ENCODE measurements at regions not wholly inside any gene's neighbourhood (a gene's known extent, or its start where the extent isn't known, plus 50 kb on each side); places are given as distances from the start of the nearest gene placed in this dataset.

DNA sequence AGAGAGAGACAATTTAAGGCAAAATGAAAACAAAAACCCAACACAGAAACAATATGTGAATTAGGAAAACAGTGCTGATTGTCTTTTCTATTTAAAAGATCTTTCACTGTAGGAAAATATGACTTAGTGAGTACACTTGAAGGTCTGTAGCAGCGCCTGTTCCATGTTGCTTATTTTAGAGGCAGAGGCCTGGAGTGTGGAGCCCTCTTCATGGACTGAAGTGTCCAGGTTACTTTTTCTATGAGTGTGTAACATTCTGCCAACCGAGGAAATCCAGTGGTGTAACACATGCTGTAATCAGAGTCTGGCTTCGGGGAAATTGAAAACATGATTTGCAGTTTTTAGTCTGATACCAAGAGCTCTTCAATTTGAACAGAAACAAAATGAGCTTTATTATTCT is 64.0 kb upstream of the GPRIN3 start:
- no peaks in the 10 kb centered on the region for H3K36me3 Mint-ChIP-seq (ENCODE audit: unreplicated experiment)
- H3K4me3 Mint-ChIP-seq (ENCODE audit: unreplicated experiment), result no peak overlapping the region
- TF ChIP-seq, protein P1, sequence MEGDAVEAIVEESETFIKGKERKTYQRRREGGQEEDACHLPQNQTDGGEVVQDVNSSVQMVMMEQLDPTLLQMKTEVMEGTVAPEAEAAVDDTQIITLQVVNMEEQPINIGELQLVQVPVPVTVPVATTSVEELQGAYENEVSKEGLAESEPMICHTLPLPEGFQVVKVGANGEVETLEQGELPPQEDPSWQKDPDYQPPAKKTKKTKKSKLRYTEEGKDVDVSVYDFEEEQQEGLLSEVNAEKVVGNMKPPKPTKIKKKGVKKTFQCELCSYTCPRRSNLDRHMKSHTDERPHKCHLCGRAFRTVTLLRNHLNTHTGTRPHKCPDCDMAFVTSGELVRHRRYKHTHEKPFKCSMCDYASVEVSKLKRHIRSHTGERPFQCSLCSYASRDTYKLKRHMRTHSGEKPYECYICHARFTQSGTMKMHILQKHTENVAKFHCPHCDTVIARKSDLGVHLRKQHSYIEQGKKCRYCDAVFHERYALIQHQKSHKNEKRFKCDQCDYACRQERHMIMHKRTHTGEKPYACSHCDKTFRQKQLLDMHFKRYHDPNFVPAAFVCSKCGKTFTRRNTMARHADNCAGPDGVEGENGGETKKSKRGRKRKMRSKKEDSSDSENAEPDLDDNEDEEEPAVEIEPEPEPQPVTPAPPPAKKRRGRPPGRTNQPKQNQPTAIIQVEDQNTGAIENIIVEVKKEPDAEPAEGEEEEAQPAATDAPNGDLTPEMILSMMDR (IDR thresholded peaks at IDR 0.05), result no peak
- H3K9me3 Mint-ChIP-seq (ENCODE audit: unreplicated experiment), result no peaks in the 10 kb centered on the region
- no peaks in the 10 kb centered on the region for H3K4me1 Mint-ChIP-seq (ENCODE audit: unreplicated experiment)
- H3K27me3 Mint-ChIP-seq (ENCODE audit: unreplicated experiment), result no peaks in the 10 kb centered on the region
- no peak overlapping the region for H3K27ac Mint-ChIP-seq (ENCODE audit: unreplicated experiment)
- DNase-seq (ENCODE audit: extremely low spot score, unreplicated experiment), result no peak

DNA sequence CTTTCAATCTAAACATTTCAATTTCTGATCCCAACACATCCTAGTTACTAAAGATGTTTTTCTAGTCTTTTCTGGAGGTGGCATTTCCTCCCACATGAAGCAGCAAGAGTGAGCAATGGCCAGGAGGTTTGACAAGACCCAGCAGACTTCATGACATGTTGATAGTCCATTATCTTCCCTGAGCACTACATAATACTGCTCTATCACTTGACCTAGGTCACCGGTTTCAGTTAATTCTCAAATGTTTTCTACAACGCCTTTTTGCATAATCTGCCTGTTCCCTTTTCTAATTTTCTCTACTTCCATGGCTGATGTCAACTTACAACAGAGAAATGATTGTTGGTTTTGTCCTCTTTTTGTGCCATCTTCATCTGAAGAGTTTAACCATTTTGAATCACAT is 62.0 kb upstream of the GPRIN3 start:
- Mint-ChIP-seq H3K27ac (ENCODE audit: unreplicated experiment) (no peak overlapping the region), H3K4me3 (ENCODE audit: unreplicated experiment) (no peak overlapping the region), H3K4me1 (ENCODE audit: unreplicated experiment) (no peaks in the 10 kb centered on the region), H3K36me3 (ENCODE audit: unreplicated experiment) (no peaks in the 10 kb centered on the region), H3K27me3 (ENCODE audit: unreplicated experiment) (no peaks in the 10 kb centered on the region), H3K9me3 (ENCODE audit: unreplicated experiment) (no peaks in the 10 kb centered on the region)
- no peak for DNase-seq (ENCODE audit: extremely low spot score, unreplicated experiment)
- TF ChIP-seq, protein P1 (IDR thresholded peaks at IDR 0.05), result no peak

DNA sequence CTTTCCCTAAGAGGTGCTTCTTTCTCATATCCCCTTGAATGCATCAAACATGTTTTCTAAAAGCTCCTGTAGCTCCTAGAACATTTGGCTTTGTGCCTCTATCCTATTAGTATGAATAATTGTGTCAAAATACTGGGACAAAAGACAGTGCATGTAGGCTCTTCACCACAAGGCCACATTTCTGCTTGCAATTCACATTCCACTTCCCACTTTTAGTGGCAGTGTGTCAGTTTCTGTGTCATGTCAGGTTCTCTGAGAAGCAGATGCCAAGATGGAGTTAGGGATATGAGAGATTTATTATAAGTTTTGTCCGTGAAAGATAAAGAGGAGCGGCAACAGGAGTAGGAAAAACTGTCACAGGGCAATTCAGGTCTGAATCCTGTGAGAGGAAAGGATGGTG is 61.3 kb upstream of the GPRIN3 start:
- DNase-seq (ENCODE audit: extremely low spot score, unreplicated experiment), result no peak
- Mint-ChIP-seq H3K27ac (ENCODE audit: unreplicated experiment) (no peak overlapping the region), H3K4me3 (ENCODE audit: unreplicated experiment) (no peak overlapping the region), H3K36me3 (ENCODE audit: unreplicated experiment) (no peaks in the 10 kb centered on the region), H3K4me1 (ENCODE audit: unreplicated experiment) (no peaks in the 10 kb centered on the region), H3K9me3 (ENCODE audit: unreplicated experiment) (no peaks in the 10 kb centered on the region), H3K27me3 (ENCODE audit: unreplicated experiment) (no peaks in the 10 kb centered on the region)
- TF ChIP-seq, protein P1 (IDR thresholded peaks at IDR 0.05), result no peak

DNA sequence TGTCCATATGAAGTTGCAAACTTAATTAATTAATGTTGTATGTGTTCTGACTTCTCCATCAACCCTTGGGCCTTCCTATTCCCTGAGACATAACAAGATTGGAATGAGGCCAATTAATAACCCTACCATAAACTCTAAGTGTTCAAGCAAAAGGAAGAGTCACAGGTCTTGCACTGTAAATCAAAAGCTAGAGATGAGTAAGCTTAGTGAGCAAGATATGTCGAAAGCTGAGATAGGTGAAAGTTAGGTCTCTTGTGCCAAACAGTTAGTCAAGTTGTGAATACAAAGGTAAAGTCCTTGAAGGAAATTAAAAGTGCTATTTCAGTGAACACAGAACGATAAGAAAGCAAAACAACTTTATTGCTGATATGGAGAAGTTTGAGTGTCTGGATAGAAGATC is 58.2 kb upstream of the GPRIN3 start:
- H3K27me3 Mint-ChIP-seq (ENCODE audit: unreplicated experiment), result no peaks in the 10 kb centered on the region
- TF ChIP-seq, protein P1 (IDR thresholded peaks at IDR 0.05), result no peak
- no peak overlapping the region for H3K4me3 Mint-ChIP-seq (ENCODE audit: unreplicated experiment)
- H3K9me3 Mint-ChIP-seq (ENCODE audit: unreplicated experiment), result no peaks in the 10 kb centered on the region
- no peak for DNase-seq (ENCODE audit: extremely low spot score, unreplicated experiment)
- no peak overlapping the region for H3K27ac Mint-ChIP-seq (ENCODE audit: unreplicated experiment)
- H3K36me3 Mint-ChIP-seq (ENCODE audit: unreplicated experiment), result no peaks in the 10 kb centered on the region
- H3K4me1 Mint-ChIP-seq (ENCODE audit: unreplicated experiment), result no peaks in the 10 kb centered on the region

DNA sequence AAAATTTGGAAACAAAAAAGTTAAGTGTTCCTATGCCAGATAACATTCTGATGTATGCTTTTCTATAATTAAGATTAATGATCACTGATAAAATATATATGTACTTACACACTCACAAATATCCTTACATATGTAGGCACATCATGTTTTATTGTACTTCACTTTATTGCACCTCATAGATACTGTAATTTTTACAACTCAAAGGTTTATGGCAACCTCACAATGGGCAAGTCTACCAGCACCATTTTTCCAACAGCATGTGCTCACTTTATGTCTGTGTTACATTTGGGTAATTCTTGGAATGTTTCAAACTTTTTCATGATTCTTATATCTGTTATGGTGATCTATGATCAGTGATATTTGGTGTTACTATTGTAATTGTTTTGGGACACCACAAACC is 57.8 kb upstream of the GPRIN3 start:
- no peak for DNase-seq (ENCODE audit: extremely low spot score, unreplicated experiment)
- H3K4me1 Mint-ChIP-seq (ENCODE audit: unreplicated experiment), result no peaks in the 10 kb centered on the region
- TF ChIP-seq, protein P1 (IDR thresholded peaks at IDR 0.05), result no peak
- H3K9me3 Mint-ChIP-seq (ENCODE audit: unreplicated experiment), result no peaks in the 10 kb centered on the region
- no peaks in the 10 kb centered on the region for H3K27me3 Mint-ChIP-seq (ENCODE audit: unreplicated experiment)
- H3K36me3 Mint-ChIP-seq (ENCODE audit: unreplicated experiment), result no peaks in the 10 kb centered on the region
- no peak overlapping the region for H3K27ac Mint-ChIP-seq (ENCODE audit: unreplicated experiment)
- no peak overlapping the region for H3K4me3 Mint-ChIP-seq (ENCODE audit: unreplicated experiment)

Data from osteocyte (in vitro differentiated cells).